Stimulated activated memory B cell treated with anti-CD40 and anti-IgM and Interleukin-4, amounts not matched to agents 10 μg/mL and 1 μg/mL and 100 μg/mL, for 72 hours (primary cell): ENCODE measurements at regions not wholly inside any gene's neighbourhood (a gene's known extent, or its start where the extent isn't known, plus 50 kb on each side); places are given as distances from the start of the nearest gene placed in this dataset.

Experiments
- ATAC-seq: fragments of 150-1000 bp; cut with Tn5 transposase; 2 replicates; pipeline ENCODE4 v1.10.0; 2021
- H3K27ac Mint-ChIP-seq: one replicate; pipeline ENCODE4 v1.8.0; 2022; ENCODE audit warnings: mild to moderate bottlenecking, mixed read lengths
- H3K27me3 Mint-ChIP-seq: one replicate; pipeline ENCODE4 v1.8.0; 2022; ENCODE audit warnings: mixed read lengths
- H3K36me3 Mint-ChIP-seq: one replicate; pipeline ENCODE4 v1.8.0; 2022; ENCODE audit warnings: mixed read lengths
- H3K4me1 Mint-ChIP-seq: one replicate; pipeline ENCODE4 v1.8.0; 2022; ENCODE audit warnings: mixed read lengths
- H3K4me3 Mint-ChIP-seq: one replicate; pipeline ENCODE4 v1.8.0; 2022; ENCODE audit warnings: mild to moderate bottlenecking, moderate library complexity, mixed read lengths
- H3K9me3 Mint-ChIP-seq: one replicate; pipeline ENCODE4 v1.8.0; 2022; ENCODE audit warnings: mixed read lengths

DNA sequence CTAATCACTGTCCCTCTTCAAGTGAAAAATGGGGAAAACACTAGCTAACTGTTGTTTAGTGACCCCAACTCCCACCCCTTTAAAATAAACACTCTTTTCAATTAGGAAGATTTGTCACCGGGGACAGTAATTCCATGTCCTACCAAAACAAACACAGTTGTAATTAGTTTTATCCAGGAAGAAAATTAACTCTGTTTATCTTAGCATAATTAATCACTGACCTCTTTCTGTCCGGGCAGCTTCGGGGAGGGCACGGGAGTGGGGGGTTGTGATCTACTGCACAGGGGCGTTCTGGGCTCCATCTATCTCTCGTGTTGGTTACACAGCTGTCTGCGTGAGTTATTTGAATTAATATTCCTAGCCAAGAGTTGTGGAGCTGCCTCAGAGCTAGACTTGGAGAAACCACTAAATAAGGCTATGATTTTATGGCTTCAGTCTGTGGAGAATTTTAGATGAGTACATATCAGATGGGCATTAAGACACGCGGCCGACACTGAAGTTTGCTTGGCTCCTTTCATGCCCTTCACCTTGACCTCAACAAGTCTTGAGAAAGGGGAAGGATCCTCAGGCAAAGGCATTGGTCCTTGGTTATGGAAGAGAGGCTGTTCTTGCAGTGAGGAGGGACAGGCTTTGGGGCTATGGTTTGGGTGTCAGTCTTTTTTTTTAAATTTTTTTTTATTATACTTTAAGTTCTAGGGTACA, 102.0 kb upstream of the TRABD2B start:
- peaks cover 1% of the 10 kb centered on the region for H3K4me1 Mint-ChIP-seq
- H3K27ac Mint-ChIP-seq = no peak overlapping the region
- H3K4me3 Mint-ChIP-seq = no peak overlapping the region

DNA sequence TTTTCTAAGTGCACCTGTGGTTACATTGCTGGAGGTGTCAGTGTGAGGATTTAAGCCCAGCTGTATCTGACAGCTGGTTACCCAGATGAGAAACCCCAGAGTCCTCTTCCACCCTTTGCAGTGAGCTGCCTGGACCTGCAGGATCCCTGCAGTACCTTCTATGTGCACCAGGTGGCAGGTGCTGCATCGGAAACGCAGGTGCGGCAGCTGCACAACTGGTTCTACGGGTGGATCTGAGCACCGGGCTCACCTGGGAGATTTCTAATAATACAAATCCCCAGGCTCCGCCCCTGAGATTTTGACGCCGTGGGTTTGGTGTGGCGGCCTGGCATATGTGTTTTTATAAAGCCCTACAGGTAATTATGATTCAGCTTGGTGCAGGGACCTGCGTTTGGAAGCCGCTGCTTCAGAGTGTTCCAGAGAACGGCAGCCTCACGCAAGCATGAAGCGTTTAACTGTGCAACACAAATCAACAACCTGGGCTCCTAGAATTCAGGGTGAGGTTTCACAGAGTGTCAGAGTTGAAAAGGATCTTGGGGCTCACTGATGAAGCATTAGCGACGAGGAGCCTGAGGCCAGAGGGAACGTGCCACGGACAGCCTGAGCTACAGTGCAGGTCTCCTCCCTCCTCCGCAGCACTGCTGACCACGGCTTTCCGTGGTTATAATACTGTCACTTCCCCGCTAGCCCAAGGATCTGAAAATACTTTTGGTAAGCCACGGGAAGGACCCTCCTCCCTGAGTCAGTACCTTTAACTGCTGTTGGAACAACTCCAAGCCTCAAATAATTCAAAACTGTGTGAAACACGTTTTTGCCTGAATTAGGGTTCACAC, 96.7 kb upstream of the TRABD2B start:
- peak; percentile 87 for ATAC-seq

More for the DNA sequence above, 102.0 kb upstream of the TRABD2B start:
- Mint-ChIP-seq H3K9me3 (no peaks in the 10 kb centered on the region), H3K36me3 (no peaks in the 10 kb centered on the region), H3K27me3 (peaks cover 34% of the 10 kb centered on the region)
- ATAC-seq = no peak

DNA sequence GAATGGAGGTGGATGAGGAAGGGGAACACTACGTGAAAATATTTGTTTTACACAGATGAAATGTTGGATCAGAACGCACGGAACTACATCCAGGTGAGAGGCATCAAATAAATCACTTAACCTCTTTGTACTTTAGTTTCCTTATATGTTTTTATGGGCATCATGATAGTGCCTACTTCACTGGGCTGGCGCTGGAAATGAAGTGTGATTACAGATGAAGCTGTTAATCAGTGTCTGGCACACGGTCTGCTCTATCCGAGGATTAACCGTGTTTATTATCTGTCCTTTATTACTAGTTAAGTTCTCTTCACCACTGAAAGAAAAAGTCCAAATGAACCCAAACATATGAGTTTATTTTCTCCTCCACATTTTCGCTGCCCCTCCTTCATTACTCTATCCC, 96.0 kb upstream of the TRABD2B start:
- Mint-ChIP-seq H3K27ac (no peak overlapping the region), H3K9me3 (no peaks in the 10 kb centered on the region), H3K4me3 (no peak overlapping the region)

More for the DNA sequence above, 96.7 kb upstream of the TRABD2B start:
- H3K27me3 Mint-ChIP-seq = peaks cover 77% of the 10 kb centered on the region
- H3K27ac Mint-ChIP-seq = no peak overlapping the region
- H3K4me3 Mint-ChIP-seq = peak overlapping the region; percentile 48
- no peaks in the 10 kb centered on the region for H3K36me3 Mint-ChIP-seq
- peaks cover 9% of the 10 kb centered on the region for H3K4me1 Mint-ChIP-seq
- no peaks in the 10 kb centered on the region for H3K9me3 Mint-ChIP-seq

DNA sequence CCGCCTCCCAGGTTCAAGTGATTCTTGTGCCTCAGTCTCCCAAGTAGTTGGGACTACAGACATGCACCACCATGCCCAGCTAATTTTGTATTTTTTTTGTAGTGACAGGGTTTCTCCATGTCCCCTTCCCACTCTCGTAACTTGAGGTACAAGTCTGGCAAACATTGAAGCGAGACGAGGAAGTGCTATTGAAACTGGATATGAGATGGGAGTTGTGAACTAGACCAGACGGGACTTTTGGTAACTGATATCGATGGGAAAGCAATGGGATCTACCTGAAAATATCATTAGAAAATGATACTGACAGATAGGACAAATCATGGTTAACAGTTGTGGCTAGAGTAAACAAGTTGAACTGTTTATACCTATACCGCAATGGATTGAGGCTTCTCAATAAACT, 95.2 kb upstream of the TRABD2B start:
- Mint-ChIP-seq H3K4me1 (peaks cover 9% of the 10 kb centered on the region), H3K36me3 (no peaks in the 10 kb centered on the region), H3K9me3 (no peaks in the 10 kb centered on the region), H3K27me3 (peaks cover 76% of the 10 kb centered on the region), H3K4me3 (no peak overlapping the region), H3K27ac (no peak overlapping the region)
- no peak for ATAC-seq

More for the DNA sequence above, 96.0 kb upstream of the TRABD2B start:
- H3K36me3 Mint-ChIP-seq = no peaks in the 10 kb centered on the region
- H3K27me3 Mint-ChIP-seq = peaks cover 81% of the 10 kb centered on the region
- no peak for ATAC-seq
- H3K4me1 Mint-ChIP-seq = peaks cover 9% of the 10 kb centered on the region

DNA sequence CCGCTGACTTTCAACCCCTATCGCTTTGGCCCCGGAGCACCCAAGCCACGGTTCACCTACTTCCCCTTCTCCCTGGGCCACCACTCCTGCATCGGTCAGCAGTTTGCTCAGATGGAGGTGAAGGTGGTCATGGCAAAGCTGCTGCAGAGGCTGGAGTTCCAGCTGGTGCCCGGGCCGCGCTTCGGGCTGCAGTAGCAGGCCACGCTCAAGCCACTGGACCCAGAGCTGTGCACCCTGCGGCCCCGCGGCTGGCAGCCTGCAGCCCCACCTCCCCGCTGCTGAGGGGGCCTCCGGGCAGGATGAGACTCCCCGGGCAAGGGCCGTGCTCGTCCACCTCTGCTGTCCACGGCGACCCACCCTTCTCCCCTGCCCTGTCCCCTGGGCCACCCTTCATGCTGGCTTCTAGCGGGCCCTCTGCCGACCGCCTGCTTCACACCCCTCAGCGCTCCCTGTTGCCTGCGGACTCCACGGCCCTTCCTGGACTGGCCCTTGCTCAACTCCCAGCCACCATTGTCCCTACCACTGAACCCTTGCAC, 92.2 kb upstream of the TRABD2B start:
- Mint-ChIP-seq H3K27ac (no peak overlapping the region), H3K27me3 (peaks cover 56% of the 10 kb centered on the region), H3K4me1 (peaks cover 9% of the 10 kb centered on the region), H3K4me3 (no peak overlapping the region), H3K36me3 (no peaks in the 10 kb centered on the region), H3K9me3 (no peaks in the 10 kb centered on the region)
- peak; percentile 5 for ATAC-seq

DNA sequence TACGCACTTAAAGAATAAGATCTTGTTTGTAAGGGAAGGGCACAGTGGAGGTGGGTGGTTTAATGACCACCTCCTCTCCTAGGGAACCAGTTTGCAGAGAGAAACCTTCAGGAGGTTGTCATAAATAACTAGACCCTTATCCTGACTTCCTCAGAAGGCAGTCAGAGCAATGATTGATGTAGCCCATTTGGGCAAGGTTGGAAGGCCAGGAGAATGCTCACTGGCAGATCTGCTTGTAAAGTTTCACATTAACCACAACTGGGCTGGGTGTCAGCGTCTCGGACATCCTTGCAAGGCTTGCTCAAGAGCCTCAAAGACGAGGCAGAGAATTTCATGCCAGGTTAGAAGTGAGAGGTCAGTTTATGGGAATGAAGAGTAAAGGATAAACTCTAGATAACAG, 87.6 kb upstream of the TRABD2B start:
- Mint-ChIP-seq H3K9me3 (no peaks in the 10 kb centered on the region), H3K4me3 (no peak overlapping the region), H3K27me3 (peaks cover 13% of the 10 kb centered on the region), H3K36me3 (no peaks in the 10 kb centered on the region), H3K4me1 (no peaks in the 10 kb centered on the region), H3K27ac (no peak overlapping the region)
- ATAC-seq = no peak

DNA sequence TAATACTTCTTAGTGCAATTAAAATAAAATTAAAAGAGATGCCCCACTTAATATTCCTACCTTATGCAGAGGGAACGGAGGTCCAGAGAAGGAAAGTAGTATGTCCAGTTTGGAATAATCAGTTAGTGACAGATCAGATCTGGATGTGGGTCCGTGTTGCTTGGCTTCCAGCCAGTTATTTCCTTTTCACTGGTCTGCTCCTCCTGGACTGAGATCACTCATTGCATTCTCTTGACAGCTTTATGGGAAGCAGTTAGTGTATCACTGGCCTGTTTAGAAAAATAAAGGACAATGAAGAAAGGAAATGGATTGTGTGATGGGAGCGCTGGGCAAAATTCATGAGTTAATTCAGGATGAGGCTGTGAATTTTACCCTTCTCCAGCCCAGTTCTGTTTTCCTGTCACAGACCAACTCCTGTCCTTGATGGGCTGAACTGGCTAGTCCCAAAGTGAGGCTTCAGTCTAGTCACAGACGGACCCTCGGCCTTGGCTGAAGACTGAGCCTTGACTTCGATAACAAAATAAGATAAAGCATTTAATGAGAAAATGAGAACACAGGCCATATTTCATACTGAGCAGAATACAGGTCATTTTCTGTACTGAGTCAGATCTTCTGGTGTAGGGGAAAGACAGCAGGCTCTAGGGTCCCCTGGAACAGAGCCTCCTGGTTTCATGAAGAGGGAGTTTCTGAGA, 85.2 kb upstream of the TRABD2B start:
- ATAC-seq = no peak

DNA sequence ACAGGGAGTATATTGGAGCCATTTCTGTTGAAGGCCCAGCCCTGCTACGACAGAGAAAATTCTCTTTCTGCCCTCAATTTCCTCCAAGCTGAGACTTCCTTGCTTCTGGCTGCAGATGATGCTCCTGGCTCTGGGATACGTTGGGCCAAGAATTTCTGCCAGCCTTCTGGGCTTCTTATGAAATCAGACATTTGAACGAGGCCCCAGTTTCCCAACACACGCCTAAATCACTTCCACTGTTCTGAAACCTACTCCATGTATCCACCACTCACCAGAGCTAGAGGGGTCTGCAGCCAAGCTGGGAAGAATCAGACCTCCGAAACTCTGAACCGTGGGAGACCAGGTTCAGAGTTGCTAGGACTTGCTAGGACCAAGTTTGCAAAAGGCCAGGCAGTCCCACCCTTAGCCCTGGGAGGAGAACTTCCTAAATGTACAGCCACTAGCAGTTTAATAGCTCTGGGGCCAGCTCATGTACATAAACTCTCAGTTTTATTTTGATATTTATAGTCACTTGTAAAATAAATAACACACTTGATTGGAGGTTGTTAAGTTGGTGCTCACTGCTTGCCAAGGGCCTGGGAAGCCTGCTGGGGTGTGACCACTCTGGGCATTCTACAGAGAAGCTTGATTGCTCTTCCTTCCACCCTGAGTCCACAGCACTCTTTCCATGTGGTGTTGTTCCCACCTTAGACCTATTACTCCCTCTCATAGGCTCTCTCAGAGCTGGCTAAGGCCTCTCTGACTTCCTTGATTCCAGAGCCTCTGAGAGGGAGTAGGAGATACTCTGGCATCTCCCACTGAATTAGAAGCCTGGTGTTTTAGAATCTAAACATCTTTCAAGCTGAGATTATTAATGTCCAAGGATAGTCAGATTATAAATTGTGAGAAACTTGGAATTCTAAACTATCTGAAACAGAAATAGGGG, 83.4 kb upstream of the TRABD2B start:
- Mint-ChIP-seq H3K27ac (no peak overlapping the region), H3K9me3 (no peaks in the 10 kb centered on the region), H3K4me1 (peaks cover 8% of the 10 kb centered on the region), H3K27me3 (no peaks in the 10 kb centered on the region), H3K4me3 (no peak overlapping the region), H3K36me3 (no peaks in the 10 kb centered on the region)
- no peak for ATAC-seq

More for the DNA sequence above, 85.2 kb upstream of the TRABD2B start:
- Mint-ChIP-seq H3K27me3 (no peaks in the 10 kb centered on the region), H3K36me3 (no peaks in the 10 kb centered on the region), H3K9me3 (no peaks in the 10 kb centered on the region), H3K4me1 (no peaks in the 10 kb centered on the region), H3K27ac (no peak overlapping the region), H3K4me3 (no peak overlapping the region)

DNA sequence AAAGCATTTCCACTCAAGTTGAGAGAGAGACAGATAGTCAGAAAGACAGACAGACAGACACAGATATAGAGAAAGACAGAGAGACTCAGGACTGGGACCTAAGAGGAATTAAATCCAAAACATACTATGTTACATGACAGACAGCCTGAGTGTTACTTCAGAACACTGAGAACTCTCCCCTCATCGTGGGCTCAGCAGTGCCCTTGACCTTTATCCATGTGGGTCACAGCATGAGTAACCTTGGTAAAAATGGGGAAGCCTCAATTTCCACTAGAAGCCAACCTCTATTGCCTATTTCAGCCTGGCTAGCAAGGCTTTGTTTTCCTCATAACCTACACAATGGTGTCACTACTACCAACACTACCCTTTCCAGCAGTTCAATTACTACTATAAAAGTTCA, 81.9 kb upstream of the TRABD2B start:
- H3K27me3 Mint-ChIP-seq = no peaks in the 10 kb centered on the region
- ATAC-seq = no peak
- no peaks in the 10 kb centered on the region for H3K9me3 Mint-ChIP-seq
- peaks cover 8% of the 10 kb centered on the region for H3K4me1 Mint-ChIP-seq
- H3K27ac Mint-ChIP-seq = no peak overlapping the region
- no peaks in the 10 kb centered on the region for H3K36me3 Mint-ChIP-seq
- H3K4me3 Mint-ChIP-seq = no peak overlapping the region

DNA sequence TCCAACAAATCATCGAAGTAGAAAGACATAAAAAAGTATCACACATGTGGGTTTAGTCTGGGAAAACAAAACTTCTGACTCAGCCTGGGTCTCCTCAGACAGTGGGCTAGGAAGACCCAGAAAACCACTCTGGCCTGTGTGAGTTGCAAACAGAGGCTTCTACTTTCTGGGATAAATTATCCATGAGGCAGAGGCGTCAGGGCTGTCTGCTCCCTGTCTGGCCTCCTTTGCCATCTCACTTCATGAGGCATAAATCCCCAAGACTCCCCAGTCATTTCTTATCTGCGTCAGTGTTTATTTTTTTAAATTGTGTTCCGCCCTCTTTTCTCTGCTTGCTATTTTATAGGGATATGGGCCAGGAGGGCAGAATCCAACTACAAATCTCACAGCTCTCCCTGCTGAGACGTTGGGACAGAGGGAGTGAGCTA, 80.6 kb upstream of the TRABD2B start:
- peaks cover 8% of the 10 kb centered on the region for H3K4me1 Mint-ChIP-seq
- no peak overlapping the region for H3K4me3 Mint-ChIP-seq
- H3K9me3 Mint-ChIP-seq = no peaks in the 10 kb centered on the region
- H3K27ac Mint-ChIP-seq = no peak overlapping the region
- no peaks in the 10 kb centered on the region for H3K36me3 Mint-ChIP-seq
- no peak for ATAC-seq
- H3K27me3 Mint-ChIP-seq = no peaks in the 10 kb centered on the region

DNA sequence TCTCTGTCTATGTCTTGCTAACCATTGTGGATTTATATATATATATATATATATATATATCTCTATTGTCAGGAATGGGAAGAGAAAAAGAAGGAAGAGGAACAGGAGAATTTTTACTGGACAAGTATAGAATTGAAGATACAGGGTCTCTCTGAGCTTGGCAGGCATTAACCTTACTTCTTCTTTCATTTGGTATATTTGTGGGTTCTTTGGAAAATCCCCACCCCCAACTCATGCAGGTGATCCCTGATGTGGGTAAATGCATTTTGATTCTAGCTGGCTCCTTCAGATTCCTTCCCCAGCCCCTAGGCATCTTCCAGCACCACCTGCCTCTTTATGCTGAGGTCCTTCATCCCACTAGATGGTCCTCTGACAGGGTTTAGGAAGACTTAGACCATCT, 78.8 kb upstream of the TRABD2B start:
- H3K4me1 Mint-ChIP-seq = peaks cover 8% of the 10 kb centered on the region
- no peak overlapping the region for H3K27ac Mint-ChIP-seq
- peaks cover 8% of the 10 kb centered on the region for H3K27me3 Mint-ChIP-seq
- no peak overlapping the region for H3K4me3 Mint-ChIP-seq
- no peaks in the 10 kb centered on the region for H3K9me3 Mint-ChIP-seq
- no peaks in the 10 kb centered on the region for H3K36me3 Mint-ChIP-seq
- ATAC-seq = no peak

DNA sequence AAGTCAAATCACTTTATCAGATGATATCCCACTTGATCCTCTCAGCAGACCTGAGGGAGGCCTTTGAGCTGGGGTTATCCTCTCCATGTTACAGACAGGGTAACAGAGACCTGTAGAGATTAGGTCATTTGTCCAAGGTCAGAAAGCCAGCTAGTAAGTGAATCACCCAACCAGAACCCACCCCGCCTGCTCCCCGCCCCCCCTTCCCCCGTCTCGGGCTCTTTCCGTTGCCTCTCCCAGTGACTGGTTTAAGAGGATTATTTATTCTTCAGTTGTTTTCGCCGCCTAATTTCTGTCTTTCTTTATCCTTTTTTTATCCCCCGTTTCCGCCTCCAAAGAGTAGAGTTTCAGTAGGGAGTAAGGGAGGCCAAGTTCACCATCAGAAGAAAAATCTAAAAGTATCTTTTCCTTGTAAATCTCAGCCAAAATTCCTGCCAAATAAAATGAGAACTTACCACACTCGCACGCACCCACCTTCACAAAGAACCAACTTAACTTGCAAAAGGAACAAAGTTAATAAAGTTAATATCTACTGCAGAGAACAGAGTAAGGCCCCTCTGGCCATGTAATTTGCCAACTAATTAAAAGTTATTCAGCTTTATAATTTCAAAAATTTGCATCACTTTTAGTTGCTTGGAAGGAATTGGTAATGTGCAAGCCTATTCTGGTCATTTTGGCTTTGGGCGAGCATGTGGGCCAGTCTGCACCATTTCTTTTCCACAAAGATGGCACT, 76.8 kb upstream of the TRABD2B start:
- Mint-ChIP-seq H3K4me3 (no peak overlapping the region), H3K27me3 (peaks cover 11% of the 10 kb centered on the region), H3K36me3 (no peaks in the 10 kb centered on the region), H3K4me1 (peaks cover 8% of the 10 kb centered on the region), H3K9me3 (no peaks in the 10 kb centered on the region), H3K27ac (no peak overlapping the region)
- no peak for ATAC-seq

DNA sequence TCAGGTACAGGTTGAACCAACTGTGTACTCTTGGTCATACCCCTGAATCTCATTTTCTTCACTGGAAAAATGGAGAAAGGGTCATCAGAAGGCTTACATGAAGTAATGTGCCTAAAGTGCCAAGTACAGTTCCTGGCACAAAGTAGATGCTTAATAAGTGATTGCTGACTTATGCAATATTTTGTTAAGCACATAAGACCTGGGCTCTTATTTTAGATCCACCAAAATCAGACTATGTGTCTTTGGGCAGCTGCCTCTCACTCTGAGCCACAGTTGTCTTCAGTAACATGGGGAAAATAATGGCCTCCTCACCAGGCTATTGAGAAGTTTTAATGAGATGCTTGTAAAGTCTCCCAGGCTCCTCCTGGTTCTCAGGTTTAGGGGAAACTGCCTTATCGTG, 74.3 kb upstream of the TRABD2B start:
- no peak overlapping the region for H3K27ac Mint-ChIP-seq
- no peaks in the 10 kb centered on the region for H3K36me3 Mint-ChIP-seq
- ATAC-seq = no peak
- H3K27me3 Mint-ChIP-seq = peaks cover 14% of the 10 kb centered on the region
- no peak overlapping the region for H3K4me3 Mint-ChIP-seq
- H3K9me3 Mint-ChIP-seq = no peaks in the 10 kb centered on the region
- H3K4me1 Mint-ChIP-seq = peaks cover 6% of the 10 kb centered on the region

DNA sequence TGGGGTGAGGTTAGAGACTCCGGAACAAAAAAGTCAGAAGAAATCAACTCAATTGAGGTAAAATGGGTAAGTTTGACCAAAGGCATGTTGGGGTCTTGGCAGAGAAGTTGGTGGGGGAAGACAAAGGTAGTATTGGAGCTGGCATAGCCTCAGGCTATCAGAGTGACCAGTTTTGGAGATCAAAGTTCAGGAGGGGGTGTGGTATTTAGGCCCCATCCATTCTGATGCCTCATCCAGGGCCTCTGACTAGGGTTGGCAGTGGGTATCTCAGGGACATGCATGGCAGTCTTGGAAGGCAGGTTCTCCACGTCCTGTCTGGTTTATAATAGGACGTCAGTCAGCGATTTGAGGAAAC, 73.2 kb upstream of the TRABD2B start:
- Mint-ChIP-seq H3K4me1 (no peaks in the 10 kb centered on the region), H3K27ac (no peak overlapping the region), H3K36me3 (no peaks in the 10 kb centered on the region), H3K4me3 (no peak overlapping the region), H3K27me3 (peaks cover 14% of the 10 kb centered on the region), H3K9me3 (no peaks in the 10 kb centered on the region)
- ATAC-seq = no peak
